ENCODE measurements at regions not wholly inside any gene's neighbourhood (a gene's known extent, or its start where the extent isn't known, plus 50 kb on each side); places are given as distances from the start of the nearest gene placed in this dataset.
A peak's percentile ranks its signal among the peaks of the same experiment; 100 is the strongest.
"Not testable (repeated sequence)": the region's sequence is repeated elsewhere in the genome, so short reads cannot be mapped to it uniquely, and the experiment has no call there.

DNA sequence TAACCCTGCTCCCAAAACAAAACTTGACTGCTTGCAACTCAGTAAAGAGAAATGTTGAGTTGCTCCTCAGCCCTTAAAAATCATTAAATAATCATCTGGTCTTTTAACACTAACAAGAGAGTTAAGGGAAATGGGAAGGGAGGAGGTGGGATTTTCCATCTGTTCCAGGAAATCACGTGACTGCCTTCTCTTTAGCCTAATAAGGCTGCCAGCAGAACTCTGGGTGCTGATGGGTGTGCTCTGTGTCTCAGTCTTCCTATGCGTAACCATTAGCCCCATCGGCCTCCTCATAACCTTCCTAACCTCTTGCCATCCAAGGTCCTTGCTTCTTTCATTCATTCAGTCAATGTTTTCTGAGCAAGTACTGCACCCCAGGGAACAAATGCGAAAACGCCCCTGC lies 104.6 kb downstream of the ZNF22 start:
- no CpG with 5 or more reads among the region's 5 CpGs for WGBS (ENCODE audit: insufficient coverage)
- not testable (repeated sequence) for H3K27me3 ChIP-seq (ENCODE audit: control insufficient read depth, insufficient read depth, low read length); H3K36me3 ChIP-seq (ENCODE audit: control insufficient read depth, insufficient read depth, low read length); H3K4me3 ChIP-seq (ENCODE audit: low read depth, low read length); H3K9me3 ChIP-seq (ENCODE audit: control insufficient read depth, insufficient read depth, low read length); H3K4me1 ChIP-seq (ENCODE audit: control insufficient read depth, insufficient read depth, low read length); DNase-seq (ENCODE audit: low read depth in 4 of 6, low spot score in 6 of 6); H3K27ac ChIP-seq (ENCODE audit: low read depth, low read length)

DNA sequence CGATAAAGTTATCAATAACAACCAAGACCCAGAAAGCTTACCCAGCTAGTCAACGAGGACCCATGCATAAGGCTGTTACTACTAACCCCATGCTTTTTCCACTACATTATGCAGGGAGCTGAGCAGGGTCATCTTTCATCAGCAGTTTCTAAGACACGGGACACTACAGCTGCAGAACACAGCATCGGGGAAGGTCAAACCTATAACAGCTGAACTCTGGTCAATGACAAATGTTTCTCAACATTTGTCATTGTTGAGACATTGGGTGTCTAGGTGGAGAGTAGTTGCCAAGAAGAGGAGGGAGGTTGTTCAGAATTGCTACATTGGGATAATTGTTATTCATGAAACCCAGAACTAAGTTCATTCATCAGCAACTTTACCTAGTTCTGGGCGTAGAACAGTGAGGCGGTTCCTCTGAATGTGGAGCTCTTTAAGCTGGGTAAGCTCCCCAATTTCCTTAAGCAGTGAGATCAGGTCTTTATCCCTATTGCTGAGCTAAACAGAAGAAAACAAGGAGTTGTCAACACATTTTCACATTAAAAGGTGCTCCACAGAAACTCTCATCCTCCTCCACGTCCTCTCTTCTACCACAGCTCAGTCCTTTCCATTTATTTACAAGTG lies 105.6 kb downstream of the ZNF22 start:
- Histone ChIP-seq H3K4me1 (ENCODE audit: control insufficient read depth, insufficient read depth, low read length) (no peaks in the 10 kb centered on the region), H3K27me3 (ENCODE audit: control insufficient read depth, insufficient read depth, low read length) (no peaks in the 10 kb centered on the region), H3K36me3 (ENCODE audit: control insufficient read depth, insufficient read depth, low read length) (no peaks in the 10 kb centered on the region), H3K9me3 (ENCODE audit: control insufficient read depth, insufficient read depth, low read length) (no peaks in the 10 kb centered on the region), H3K4me3 (ENCODE audit: low read depth, low read length) (no peak overlapping the region), H3K27ac (ENCODE audit: low read depth, low read length) (no peak overlapping the region)
- DNase-seq (ENCODE audit: low read depth in 4 of 6, low spot score in 6 of 6): no peak
- 42% methylated on average over 6 of the region's 7 CpGs for WGBS (ENCODE audit: insufficient coverage)

DNA sequence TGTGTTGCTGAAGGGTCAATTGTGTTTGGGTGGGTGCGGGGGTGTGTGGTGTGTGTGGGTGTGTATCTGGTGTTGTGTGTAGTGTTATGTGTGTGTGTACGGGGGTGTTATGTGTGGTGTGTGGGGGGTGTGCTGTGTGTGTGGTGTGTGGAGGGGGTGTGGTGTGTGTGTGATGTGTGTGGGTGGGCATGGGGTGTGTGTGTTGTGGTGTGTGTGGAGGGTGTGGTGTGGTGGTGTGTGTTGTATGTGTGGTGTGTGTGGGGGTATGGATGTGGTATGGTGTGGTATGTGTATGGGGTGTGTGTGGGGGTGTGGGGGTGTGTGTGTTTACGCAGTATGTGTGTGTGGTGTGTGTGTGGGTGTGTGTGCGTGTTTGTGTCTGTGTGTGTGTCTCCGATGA lies 110.8 kb downstream of the ZNF22 start:
- 92% methylated on average over 2 of the region's 5 CpGs for WGBS (ENCODE audit: insufficient coverage)

DNA sequence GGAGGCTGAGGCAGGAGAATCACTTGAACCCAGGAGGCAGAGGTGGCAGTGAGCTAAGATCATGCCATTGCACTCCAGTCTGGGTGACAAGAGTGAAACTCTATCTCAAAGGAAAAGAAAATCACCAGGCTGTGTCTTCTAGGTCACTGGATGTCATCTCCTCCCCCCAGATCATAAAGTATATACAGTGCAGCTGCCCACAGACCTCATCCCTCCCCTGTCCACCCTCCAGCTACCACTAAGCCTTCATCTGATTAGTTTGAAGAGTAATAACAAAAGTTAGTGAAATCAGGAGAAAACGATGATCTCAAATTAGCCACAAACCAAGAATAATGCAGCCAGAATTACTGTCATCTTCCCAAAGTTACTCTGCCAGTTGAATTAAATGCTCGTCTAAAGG lies 117.2 kb downstream of the ZNF22 start:
- WGBS (ENCODE audit: insufficient coverage): no CpG with 5 or more reads among the region's 2 CpGs
- DNase-seq (ENCODE audit: low read depth in 4 of 6, low spot score in 6 of 6); H3K9me3 ChIP-seq (ENCODE audit: control insufficient read depth, insufficient read depth, low read length); H3K27ac ChIP-seq (ENCODE audit: low read depth, low read length); H3K4me3 ChIP-seq (ENCODE audit: low read depth, low read length); H3K27me3 ChIP-seq (ENCODE audit: control insufficient read depth, insufficient read depth, low read length); H3K4me1 ChIP-seq (ENCODE audit: control insufficient read depth, insufficient read depth, low read length); H3K36me3 ChIP-seq (ENCODE audit: control insufficient read depth, insufficient read depth, low read length): not testable (repeated sequence)

More for the DNA sequence above, 110.8 kb downstream of the ZNF22 start:
- Histone ChIP-seq H3K27ac (ENCODE audit: low read depth, low read length) (no peak overlapping the region), H3K27me3 (ENCODE audit: control insufficient read depth, insufficient read depth, low read length) (no peaks in the 10 kb centered on the region), H3K4me3 (ENCODE audit: low read depth, low read length) (no peak overlapping the region), H3K4me1 (ENCODE audit: control insufficient read depth, insufficient read depth, low read length) (no peaks in the 10 kb centered on the region), H3K36me3 (ENCODE audit: control insufficient read depth, insufficient read depth, low read length) (no peaks in the 10 kb centered on the region), H3K9me3 (ENCODE audit: control insufficient read depth, insufficient read depth, low read length) (no peaks in the 10 kb centered on the region)
- no peak for DNase-seq (ENCODE audit: low read depth in 4 of 6, low spot score in 6 of 6)

DNA sequence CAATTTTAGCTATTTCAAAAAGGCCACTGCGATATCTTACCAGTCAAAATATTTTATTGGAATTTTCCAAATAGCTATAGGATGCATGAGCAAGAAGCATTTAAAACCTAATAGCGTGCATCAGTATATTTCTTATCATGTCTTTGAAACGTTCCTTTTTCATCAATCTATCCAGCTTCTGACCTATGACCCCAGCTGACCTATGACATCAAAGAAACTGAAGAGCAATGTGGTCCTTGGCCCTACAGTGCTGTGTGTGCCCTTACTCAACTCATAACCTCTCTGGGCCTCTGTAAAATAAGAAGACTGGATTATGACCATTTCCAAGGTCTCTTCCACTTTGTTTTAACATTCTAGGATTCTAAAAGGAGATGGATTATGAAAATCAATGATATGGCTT lies 118.2 kb downstream of the ZNF22 start:
- 93% methylated on average over 2 of the region's 3 CpGs for WGBS (ENCODE audit: insufficient coverage)
- Histone ChIP-seq H3K4me3 (ENCODE audit: low read depth, low read length) (no peak overlapping the region), H3K9me3 (ENCODE audit: control insufficient read depth, insufficient read depth, low read length) (no peaks in the 10 kb centered on the region), H3K27me3 (ENCODE audit: control insufficient read depth, insufficient read depth, low read length) (no peaks in the 10 kb centered on the region), H3K36me3 (ENCODE audit: control insufficient read depth, insufficient read depth, low read length) (no peaks in the 10 kb centered on the region), H3K4me1 (ENCODE audit: control insufficient read depth, insufficient read depth, low read length) (no peaks in the 10 kb centered on the region), H3K27ac (ENCODE audit: low read depth, low read length) (no peak overlapping the region)
- DNase-seq (ENCODE audit: low read depth in 4 of 6, low spot score in 6 of 6): no peak

DNA sequence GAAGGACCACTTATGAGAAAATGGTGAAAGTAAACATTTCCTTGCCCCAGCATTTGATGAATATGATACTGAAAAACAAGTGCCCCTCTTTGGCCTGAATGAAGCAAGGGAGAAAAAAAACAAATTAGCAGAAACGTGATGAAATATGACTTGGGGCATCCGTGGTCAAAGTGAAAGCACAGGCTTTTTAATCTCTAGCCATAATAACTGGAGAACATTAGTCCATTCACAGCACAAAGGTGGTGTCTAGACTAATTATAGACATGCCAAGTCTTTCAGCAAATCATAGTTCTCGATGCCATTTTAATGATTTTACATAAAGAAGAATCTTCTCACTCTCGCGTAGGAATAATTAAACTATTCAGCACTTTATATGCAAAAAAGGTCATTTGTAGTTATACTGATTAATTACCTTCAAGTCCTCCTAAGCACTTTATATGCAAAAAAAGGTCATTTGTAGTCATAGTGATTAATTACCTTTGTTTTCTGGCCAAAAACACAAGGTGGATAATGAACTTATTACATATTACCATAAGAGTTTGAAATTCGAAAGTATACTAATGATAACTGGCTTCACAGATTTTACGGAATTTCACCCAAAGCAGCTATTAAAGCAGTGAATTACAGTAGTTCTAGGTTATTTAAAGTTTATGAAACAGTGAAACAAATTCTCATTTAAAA lies 121.6 kb downstream of the ZNF22 start:
- H3K4me1 ChIP-seq (ENCODE audit: control insufficient read depth, insufficient read depth, low read length); H3K27ac ChIP-seq (ENCODE audit: low read depth, low read length); H3K36me3 ChIP-seq (ENCODE audit: control insufficient read depth, insufficient read depth, low read length); H3K27me3 ChIP-seq (ENCODE audit: control insufficient read depth, insufficient read depth, low read length); H3K4me3 ChIP-seq (ENCODE audit: low read depth, low read length); H3K9me3 ChIP-seq (ENCODE audit: control insufficient read depth, insufficient read depth, low read length): not testable (repeated sequence)
- peak in 1 of 6 donors; percentile 69 for DNase-seq (ENCODE audit: low read depth in 4 of 6, low spot score in 6 of 6)
- no CpG with 5 or more reads among the region's 7 CpGs for WGBS (ENCODE audit: insufficient coverage)

DNA sequence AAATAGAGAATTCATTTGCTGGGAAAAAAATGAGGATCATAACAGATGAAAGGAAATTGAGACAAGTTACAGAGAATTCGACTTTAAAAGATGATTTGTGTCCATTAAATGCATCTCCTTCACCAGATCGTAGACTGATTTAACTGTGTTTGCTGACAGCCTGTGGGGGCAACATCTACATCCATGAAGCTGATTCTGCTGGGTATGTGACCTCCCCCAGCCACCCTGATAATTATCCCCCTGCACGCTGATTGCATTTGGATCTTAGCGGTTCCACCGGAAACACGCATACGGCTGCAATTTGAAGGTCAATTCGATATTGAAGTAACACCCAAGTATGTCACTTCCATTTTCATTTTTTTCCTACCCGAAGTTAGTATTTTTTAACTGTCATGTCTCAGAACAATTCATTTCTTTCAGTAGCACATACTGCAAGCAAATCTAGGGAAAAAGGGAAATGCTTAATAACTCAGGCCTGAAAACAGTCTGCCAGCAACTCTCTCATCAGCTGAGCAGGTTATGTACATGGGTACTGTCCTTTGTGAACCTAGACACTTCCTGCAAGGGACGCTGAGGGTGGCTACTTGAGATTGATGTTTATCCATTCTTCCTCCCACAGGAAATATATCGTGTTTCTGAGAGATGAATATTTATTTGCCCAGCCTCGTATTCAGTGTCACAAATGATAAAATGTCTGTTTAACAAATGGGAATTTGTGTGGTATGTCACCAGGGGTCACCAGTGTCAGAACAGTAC lies 134.9 kb downstream of the ZNF22 start:
- Histone ChIP-seq H3K27ac (ENCODE audit: low read depth, low read length) (no peak overlapping the region), H3K27me3 (ENCODE audit: control insufficient read depth, insufficient read depth, low read length) (no peaks in the 10 kb centered on the region), H3K4me1 (ENCODE audit: control insufficient read depth, insufficient read depth, low read length) (no peaks in the 10 kb centered on the region), H3K36me3 (ENCODE audit: control insufficient read depth, insufficient read depth, low read length) (no peaks in the 10 kb centered on the region), H3K9me3 (ENCODE audit: control insufficient read depth, insufficient read depth, low read length) (no peaks in the 10 kb centered on the region), H3K4me3 (ENCODE audit: low read depth, low read length) (no peak overlapping the region)
- DNase-seq (ENCODE audit: low read depth in 4 of 6, low spot score in 6 of 6): peak in 1 of 6 donors; percentile 11
- 60% methylated on average over 1 of the region's 12 CpGs for WGBS (ENCODE audit: insufficient coverage)

DNA sequence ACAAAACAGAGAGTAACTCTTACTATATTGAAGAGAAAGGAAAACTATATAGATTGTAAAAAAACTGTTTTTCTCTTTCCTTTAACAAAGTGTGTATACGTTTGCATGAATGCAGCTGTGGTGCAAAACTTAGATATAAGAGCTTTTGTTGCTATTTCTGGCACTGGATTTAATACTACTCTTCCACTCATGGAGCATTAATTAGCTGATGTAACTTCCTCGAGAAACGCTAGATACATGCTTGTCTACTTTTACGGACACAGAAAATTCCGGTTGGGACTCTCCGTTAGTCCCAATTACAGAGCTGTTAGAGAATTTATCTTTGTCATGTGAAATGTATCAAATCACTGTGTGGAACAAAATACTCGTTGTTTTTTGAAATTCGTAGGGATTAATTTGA lies 135.5 kb downstream of the ZNF22 start:
- DNase-seq (ENCODE audit: low read depth in 4 of 6, low spot score in 6 of 6): no peak
- H3K27me3 ChIP-seq (ENCODE audit: control insufficient read depth, insufficient read depth, low read length): no peaks in the 10 kb centered on the region
- no peaks in the 10 kb centered on the region for H3K36me3 ChIP-seq (ENCODE audit: control insufficient read depth, insufficient read depth, low read length)
- no peak overlapping the region for H3K27ac ChIP-seq (ENCODE audit: low read depth, low read length)
- no peaks in the 10 kb centered on the region for H3K9me3 ChIP-seq (ENCODE audit: control insufficient read depth, insufficient read depth, low read length)
- H3K4me3 ChIP-seq (ENCODE audit: low read depth, low read length): no peak overlapping the region
- H3K4me1 ChIP-seq (ENCODE audit: control insufficient read depth, insufficient read depth, low read length): no peaks in the 10 kb centered on the region
- no CpG with 5 or more reads among the region's 8 CpGs for WGBS (ENCODE audit: insufficient coverage)

DNA sequence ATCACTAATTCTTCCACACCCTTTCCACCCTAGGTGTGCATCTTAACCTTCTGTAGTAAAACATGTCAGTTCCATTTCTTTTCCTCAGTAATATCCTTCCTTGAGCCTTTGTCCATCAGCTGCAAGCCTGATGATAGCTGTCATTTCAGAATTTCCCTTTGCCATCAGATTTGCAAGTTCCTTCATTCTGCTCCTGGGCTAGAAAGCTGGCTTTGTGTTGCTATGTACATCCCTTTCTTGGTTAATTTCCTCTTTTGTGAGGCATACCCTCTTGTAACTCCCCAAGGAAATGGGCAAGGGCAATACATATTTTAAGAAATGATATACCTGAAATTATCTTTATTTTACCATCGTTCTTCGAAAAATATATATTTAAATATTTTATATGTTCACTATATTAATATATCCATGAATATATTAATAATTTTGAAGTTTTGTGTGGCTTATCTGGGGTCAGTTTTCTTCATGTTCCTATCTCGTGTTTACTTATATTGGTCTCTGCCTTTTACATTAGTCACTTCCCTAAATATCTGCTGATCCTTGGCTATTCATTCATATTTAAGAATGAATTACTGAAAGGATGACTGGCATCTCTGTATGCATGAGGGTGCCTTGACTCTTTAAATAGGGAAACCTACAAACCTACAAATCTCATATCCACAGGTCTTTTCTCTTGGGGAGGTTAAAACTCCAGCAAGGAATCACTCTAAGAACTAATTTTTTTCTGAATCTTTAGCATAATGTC lies 143.8 kb downstream of the ZNF22 start:
- Histone ChIP-seq H3K4me1 (ENCODE audit: control insufficient read depth, insufficient read depth, low read length) (no peaks in the 10 kb centered on the region), H3K36me3 (ENCODE audit: control insufficient read depth, insufficient read depth, low read length) (no peaks in the 10 kb centered on the region), H3K27ac (ENCODE audit: low read depth, low read length) (no peak overlapping the region), H3K4me3 (ENCODE audit: low read depth, low read length) (no peak overlapping the region), H3K27me3 (ENCODE audit: control insufficient read depth, insufficient read depth, low read length) (no peaks in the 10 kb centered on the region), H3K9me3 (ENCODE audit: control insufficient read depth, insufficient read depth, low read length) (no peaks in the 10 kb centered on the region)
- DNase-seq (ENCODE audit: low read depth in 4 of 6, low spot score in 6 of 6): no peak
- WGBS (ENCODE audit: insufficient coverage): no CpG with 5 or more reads among the region's 3 CpGs

Data from spinal cord (tissue), 9 donors.